HL-60 (cell line): ENCODE measurements at regions not wholly inside any gene's neighbourhood (a gene's known extent, or its start where the extent isn't known, plus 50 kb on each side); places are given as distances from the start of the nearest gene placed in this dataset.

Source experiments
- DNase-seq, 2 experiments: peaks; one replicate each; pipeline ENCODE4 v3.0.0-alpha.2; 2010 to 2020; ENCODE audit warnings: low read depth in 1 of 2, low spot score in 1 of 2
- H3K27ac ChIP-seq: fragments of 250-450 bp; sonication (Bioruptor Pico); replicated peaks from 2 replicates; pipeline ENCODE4 v1.5.1; 2020; ENCODE audit warnings: mild to moderate bottlenecking, moderate library complexity
- H3K27me3 ChIP-seq: fragments of 250-450 bp; sonication (Bioruptor Pico); 2 replicates; pipeline ENCODE4 v1.5.1; 2021; ENCODE audit warnings: mild to moderate bottlenecking, moderate library complexity; ENCODE audit not compliant: insufficient read depth, poor library complexity, severe bottlenecking
- H3K4me3 ChIP-seq: replicated peaks from 2 replicates; pipeline ENCODE4 v1.5.1; 2011; ENCODE audit warnings: mild to moderate bottlenecking, control low read depth, low read length; ENCODE audit not compliant: insufficient read depth
- GABPA ChIP-seq: IDR thresholded peaks from 2 replicates; pipeline ENCODE4 v1.6.1; 2012; ENCODE audit warnings: low read depth
- POLR2AphosphoS5 ChIP-seq: IDR thresholded peaks from 2 replicates; pipeline ENCODE4 v1.6.1; 2012; ENCODE audit warnings: low read depth
- SPI1 ChIP-seq: IDR thresholded peaks from 2 replicates; pipeline ENCODE4 v1.6.1; 2012; ENCODE audit warnings: low read depth, mild to moderate bottlenecking, borderline replicate concordance
- TF ChIP-seq, protein P1 (sequence below): IDR thresholded peaks from 2 replicates; pipeline ENCODE4 v1.6.1; 2012; ENCODE audit warnings: low read depth; ENCODE audit not compliant: insufficient replicate concordance
- TF ChIP-seq, protein P2 (sequence below): IDR thresholded peaks from one replicate; pipeline ENCODE4 v1.5.1; 2011; ENCODE audit warnings: low read length, control low read depth, inconsistent platforms; ENCODE audit not compliant: insufficient read depth

DNA sequence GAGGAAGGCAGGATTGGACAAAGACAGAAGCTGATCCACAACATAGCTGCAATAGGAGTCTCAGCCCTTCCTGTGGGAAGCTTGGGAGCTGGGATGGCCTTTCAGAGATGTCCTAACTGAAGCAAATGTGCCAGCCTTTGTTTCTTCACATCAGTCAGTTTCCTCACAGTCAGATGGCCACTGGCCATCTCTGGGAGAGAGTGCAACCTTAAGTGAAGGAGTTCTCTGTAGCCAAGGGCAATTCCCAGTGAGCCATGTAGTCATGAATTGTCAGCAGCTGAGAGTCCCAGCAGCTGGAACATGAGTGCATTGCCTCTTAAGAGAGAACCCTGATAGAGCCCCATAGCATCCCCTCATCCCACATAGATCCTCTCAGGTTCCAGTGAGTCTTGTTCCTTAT lies 89.1 kb upstream of the LIFR start:
- no peak for DNase-seq
- no peak overlapping the region for H3K4me3 ChIP-seq
- no peak overlapping the region for H3K27ac ChIP-seq
- TF ChIP-seq POLR2AphosphoS5 = no peak
- no peak for TF ChIP-seq GABPA
- TF ChIP-seq, protein P1, sequence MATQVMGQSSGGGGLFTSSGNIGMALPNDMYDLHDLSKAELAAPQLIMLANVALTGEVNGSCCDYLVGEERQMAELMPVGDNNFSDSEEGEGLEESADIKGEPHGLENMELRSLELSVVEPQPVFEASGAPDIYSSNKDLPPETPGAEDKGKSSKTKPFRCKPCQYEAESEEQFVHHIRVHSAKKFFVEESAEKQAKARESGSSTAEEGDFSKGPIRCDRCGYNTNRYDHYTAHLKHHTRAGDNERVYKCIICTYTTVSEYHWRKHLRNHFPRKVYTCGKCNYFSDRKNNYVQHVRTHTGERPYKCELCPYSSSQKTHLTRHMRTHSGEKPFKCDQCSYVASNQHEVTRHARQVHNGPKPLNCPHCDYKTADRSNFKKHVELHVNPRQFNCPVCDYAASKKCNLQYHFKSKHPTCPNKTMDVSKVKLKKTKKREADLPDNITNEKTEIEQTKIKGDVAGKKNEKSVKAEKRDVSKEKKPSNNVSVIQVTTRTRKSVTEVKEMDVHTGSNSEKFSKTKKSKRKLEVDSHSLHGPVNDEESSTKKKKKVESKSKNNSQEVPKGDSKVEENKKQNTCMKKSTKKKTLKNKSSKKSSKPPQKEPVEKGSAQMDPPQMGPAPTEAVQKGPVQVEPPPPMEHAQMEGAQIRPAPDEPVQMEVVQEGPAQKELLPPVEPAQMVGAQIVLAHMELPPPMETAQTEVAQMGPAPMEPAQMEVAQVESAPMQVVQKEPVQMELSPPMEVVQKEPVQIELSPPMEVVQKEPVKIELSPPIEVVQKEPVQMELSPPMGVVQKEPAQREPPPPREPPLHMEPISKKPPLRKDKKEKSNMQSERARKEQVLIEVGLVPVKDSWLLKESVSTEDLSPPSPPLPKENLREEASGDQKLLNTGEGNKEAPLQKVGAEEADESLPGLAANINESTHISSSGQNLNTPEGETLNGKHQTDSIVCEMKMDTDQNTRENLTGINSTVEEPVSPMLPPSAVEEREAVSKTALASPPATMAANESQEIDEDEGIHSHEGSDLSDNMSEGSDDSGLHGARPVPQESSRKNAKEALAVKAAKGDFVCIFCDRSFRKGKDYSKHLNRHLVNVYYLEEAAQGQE = no peak
- no peak for TF ChIP-seq SPI1
- TF ChIP-seq, protein P2, sequence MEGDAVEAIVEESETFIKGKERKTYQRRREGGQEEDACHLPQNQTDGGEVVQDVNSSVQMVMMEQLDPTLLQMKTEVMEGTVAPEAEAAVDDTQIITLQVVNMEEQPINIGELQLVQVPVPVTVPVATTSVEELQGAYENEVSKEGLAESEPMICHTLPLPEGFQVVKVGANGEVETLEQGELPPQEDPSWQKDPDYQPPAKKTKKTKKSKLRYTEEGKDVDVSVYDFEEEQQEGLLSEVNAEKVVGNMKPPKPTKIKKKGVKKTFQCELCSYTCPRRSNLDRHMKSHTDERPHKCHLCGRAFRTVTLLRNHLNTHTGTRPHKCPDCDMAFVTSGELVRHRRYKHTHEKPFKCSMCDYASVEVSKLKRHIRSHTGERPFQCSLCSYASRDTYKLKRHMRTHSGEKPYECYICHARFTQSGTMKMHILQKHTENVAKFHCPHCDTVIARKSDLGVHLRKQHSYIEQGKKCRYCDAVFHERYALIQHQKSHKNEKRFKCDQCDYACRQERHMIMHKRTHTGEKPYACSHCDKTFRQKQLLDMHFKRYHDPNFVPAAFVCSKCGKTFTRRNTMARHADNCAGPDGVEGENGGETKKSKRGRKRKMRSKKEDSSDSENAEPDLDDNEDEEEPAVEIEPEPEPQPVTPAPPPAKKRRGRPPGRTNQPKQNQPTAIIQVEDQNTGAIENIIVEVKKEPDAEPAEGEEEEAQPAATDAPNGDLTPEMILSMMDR = no peak
- no peaks in the 10 kb centered on the region for H3K27me3 ChIP-seq

DNA sequence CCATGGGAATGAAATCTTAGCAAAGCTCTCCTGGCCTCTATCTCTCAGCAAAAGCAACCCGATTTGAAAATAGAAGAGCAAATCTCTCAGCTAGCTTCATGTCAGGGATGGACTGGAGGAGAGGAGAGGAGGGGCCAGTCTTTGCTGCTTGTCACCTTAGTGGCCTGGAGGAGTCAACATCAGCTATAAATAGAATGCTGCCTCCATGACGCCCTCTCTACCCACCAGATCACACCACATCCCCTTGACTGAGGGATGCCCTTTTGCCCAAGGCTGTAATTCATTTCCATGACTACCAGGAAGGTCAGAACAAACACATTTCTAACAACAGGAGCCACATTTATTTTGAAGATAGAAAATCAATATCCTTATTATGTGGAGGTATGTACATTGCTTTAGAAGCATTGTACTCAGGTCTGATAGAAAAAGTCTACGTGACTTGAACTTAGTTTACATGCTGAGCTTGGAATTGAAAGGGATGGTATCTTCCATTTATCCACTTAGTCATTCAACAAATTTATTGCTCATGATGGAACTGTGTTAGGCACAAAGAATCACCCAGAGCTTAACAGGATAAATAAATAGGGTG lies 92.4 kb upstream of the LIFR start:
- no peaks in the 10 kb centered on the region for H3K27me3 ChIP-seq
- H3K4me3 ChIP-seq = no peak overlapping the region
- no peak overlapping the region for H3K27ac ChIP-seq
- TF ChIP-seq POLR2AphosphoS5 (no peak), SPI1 (no peak), GABPA (no peak)
- TF ChIP-seq, protein P2 = no peak
- TF ChIP-seq, protein P1 = no peak
- no peak for DNase-seq

DNA sequence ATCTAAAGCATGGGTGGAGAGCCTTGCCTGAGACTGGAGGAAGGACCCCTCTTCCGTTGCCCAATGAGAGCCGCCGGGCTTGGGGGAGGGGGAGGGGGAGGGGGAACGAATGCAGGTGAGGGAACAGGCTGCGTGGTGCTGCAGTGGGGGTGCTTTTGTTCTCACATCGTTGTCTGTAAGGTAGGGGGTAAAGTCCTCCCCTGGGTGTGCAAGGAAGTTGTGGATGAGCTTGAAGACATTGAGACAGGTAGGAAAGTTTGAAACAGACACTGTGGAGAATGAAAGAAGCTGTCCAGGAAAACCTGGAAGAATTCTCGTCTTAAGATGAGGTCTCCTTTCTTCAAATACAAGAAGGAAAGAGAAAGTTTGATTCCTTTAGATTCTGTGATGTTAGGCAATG lies 94.1 kb upstream of the LIFR start:
- Histone ChIP-seq H3K27ac (no peak overlapping the region), H3K4me3 (no peak overlapping the region), H3K27me3 (peaks cover under 1% of the 10 kb centered on the region)
- TF ChIP-seq SPI1 (no peak), POLR2AphosphoS5 (no peak), GABPA (no peak)
- TF ChIP-seq, protein P2 = no peak
- TF ChIP-seq, protein P1 = no peak
- DNase-seq = no peak
